ENCODE measurements at regions not wholly inside any gene's neighbourhood (a gene's known extent, or its start where the extent isn't known, plus 50 kb on each side); places are given as distances from the start of the nearest gene placed in this dataset.

DNA sequence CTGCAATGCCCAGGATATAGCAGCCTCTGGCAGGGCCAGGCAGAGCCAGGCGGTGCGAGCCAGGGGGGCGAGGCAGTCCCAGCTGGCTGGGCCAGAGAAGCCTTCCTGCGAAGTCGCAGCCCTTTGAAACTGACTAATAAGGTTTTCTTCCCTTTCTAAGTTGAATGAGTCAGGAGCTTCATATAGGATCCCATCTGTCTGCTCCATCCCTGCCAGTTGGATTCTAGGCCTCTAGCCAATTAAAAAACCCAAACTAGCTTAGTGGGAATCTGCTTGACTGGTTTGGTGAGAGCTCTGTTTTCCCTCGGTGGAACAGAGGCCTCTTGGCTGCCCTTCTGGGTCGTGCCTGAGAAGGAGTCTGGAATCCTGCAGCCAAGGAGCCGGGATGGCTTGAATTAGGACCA lies 70.1 kb upstream of the RAPGEF1 start:
- TF ChIP-seq FOXP2 (optimal IDR thresholded peaks at IDR 0.05; ENCODE audit: borderline replicate concordance, extremely low read depth, extremely low read length, insufficient read depth): no peak
- TF ChIP-seq TAF1 (IDR thresholded peaks at IDR 0.05; ENCODE audit: borderline replicate concordance, insufficient read depth, low read length): no peak
- no peak for TF ChIP-seq SIN3A (IDR thresholded peaks at IDR 0.05; ENCODE audit: borderline replicate concordance, insufficient read depth, low read length)
- no peak for TF ChIP-seq POLR2AphosphoS5 (IDR thresholded peaks at IDR 0.05; ENCODE audit: low read depth, low read length)
- TF ChIP-seq, protein P1, sequence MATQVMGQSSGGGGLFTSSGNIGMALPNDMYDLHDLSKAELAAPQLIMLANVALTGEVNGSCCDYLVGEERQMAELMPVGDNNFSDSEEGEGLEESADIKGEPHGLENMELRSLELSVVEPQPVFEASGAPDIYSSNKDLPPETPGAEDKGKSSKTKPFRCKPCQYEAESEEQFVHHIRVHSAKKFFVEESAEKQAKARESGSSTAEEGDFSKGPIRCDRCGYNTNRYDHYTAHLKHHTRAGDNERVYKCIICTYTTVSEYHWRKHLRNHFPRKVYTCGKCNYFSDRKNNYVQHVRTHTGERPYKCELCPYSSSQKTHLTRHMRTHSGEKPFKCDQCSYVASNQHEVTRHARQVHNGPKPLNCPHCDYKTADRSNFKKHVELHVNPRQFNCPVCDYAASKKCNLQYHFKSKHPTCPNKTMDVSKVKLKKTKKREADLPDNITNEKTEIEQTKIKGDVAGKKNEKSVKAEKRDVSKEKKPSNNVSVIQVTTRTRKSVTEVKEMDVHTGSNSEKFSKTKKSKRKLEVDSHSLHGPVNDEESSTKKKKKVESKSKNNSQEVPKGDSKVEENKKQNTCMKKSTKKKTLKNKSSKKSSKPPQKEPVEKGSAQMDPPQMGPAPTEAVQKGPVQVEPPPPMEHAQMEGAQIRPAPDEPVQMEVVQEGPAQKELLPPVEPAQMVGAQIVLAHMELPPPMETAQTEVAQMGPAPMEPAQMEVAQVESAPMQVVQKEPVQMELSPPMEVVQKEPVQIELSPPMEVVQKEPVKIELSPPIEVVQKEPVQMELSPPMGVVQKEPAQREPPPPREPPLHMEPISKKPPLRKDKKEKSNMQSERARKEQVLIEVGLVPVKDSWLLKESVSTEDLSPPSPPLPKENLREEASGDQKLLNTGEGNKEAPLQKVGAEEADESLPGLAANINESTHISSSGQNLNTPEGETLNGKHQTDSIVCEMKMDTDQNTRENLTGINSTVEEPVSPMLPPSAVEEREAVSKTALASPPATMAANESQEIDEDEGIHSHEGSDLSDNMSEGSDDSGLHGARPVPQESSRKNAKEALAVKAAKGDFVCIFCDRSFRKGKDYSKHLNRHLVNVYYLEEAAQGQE (IDR thresholded peaks at IDR 0.05; ENCODE audit: insufficient read depth in 1 of 2, low read depth in 2 of 2, low read length in 2 of 2): no peak

DNA sequence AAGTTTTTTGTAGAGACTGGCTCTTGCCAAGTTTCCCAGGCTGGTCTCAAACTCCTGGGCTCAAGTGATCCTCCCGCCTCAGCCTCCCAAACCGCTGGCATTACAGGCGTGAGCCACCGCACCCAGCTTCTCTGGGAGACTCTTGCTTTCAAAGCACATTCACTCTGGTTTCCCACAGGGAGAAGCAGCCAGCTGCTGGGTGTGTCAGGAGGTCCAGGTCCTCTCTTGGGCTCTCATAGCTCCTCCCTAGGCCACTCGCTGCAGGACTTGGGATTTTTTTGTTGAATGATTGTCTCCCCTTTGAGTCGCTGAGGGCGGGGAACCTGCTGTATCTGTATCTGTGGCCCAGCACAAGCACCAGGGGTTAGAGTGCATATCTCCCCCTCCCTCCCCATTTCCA lies 68.4 kb upstream of the RAPGEF1 start:
- TF ChIP-seq TAF1 (IDR thresholded peaks at IDR 0.05; ENCODE audit: borderline replicate concordance, insufficient read depth, low read length) (no peak), SIN3A (IDR thresholded peaks at IDR 0.05; ENCODE audit: borderline replicate concordance, insufficient read depth, low read length) (no peak), POLR2AphosphoS5 (IDR thresholded peaks at IDR 0.05; ENCODE audit: low read depth, low read length) (no peak), FOXP2 (optimal IDR thresholded peaks at IDR 0.05; ENCODE audit: borderline replicate concordance, extremely low read depth, extremely low read length, insufficient read depth) (no peak)
- TF ChIP-seq, protein P1 (IDR thresholded peaks at IDR 0.05; ENCODE audit: insufficient read depth in 1 of 2, low read depth in 2 of 2, low read length in 2 of 2): no peak

DNA sequence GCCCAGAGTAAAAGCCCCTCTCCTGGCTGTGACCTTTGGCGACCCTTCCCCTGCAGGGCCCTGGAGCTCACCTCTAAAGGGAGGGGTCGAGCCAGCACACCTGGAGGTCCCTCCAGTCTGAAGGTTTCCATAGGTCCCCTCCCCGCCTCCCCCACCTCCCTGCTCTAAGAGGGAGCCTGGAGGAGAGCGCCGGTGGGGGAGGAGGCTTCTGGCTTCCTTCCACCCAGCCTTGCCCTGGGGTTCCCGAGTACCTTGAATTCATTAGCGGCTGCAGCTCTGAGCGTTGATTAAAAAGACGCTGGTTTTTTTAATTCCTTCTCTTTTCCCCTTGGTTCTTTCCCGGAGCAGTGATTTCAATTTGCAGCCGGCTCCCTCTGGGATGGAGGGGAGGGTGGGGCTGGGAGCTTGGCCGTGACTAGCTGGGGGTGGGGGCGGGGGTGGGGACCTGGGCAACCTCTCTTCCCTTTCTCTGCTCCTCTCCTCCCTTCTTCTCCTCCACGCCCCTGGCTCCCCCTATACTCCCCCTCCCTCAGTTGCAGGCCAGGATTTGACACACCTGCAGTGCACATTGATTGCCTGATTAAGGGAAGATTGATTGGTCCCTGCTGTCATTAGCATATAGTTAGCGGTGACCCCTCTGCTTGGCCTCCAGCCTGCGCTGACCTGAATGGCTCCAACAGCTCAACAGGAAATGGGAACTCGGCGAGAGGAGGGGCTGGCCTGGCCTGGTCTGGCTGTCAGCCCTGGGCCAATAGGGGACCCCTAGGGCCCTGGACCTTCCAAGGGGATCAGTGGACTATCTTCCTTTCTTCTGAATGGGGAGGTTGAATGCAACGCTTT lies 67.5 kb upstream of the RAPGEF1 start:
- TF ChIP-seq TAF1 (IDR thresholded peaks at IDR 0.05; ENCODE audit: borderline replicate concordance, insufficient read depth, low read length): no peak
- TF ChIP-seq, protein P1 (IDR thresholded peaks at IDR 0.05; ENCODE audit: insufficient read depth in 1 of 2, low read depth in 2 of 2, low read length in 2 of 2): no peak
- TF ChIP-seq FOXP2 (optimal IDR thresholded peaks at IDR 0.05; ENCODE audit: borderline replicate concordance, extremely low read depth, extremely low read length, insufficient read depth): no peak
- TF ChIP-seq SIN3A (IDR thresholded peaks at IDR 0.05; ENCODE audit: borderline replicate concordance, insufficient read depth, low read length): no peak
- no peak for TF ChIP-seq POLR2AphosphoS5 (IDR thresholded peaks at IDR 0.05; ENCODE audit: low read depth, low read length)

DNA sequence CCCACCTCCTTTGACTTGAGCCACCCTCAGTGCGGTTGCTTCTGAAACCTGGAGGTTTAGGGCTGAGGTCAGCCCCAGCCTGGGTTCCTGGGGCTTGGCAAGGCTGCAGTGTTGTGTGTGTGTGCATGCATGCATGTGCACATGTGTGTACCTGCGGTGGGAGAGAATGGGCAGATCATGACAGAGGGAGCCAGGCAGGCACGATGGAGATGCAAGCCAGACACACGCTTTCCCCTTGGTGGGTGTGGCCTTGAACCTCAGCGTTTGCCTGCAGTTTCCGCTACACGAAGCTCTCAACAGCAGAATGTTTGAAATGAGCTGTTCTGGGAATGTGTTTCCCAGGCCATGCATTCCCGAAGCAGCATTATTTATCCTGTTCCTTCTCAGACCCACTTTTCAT lies 65.9 kb upstream of the RAPGEF1 start:
- TF ChIP-seq TAF1 (IDR thresholded peaks at IDR 0.05; ENCODE audit: borderline replicate concordance, insufficient read depth, low read length) (no peak), POLR2AphosphoS5 (IDR thresholded peaks at IDR 0.05; ENCODE audit: low read depth, low read length) (no peak), FOXP2 (optimal IDR thresholded peaks at IDR 0.05; ENCODE audit: borderline replicate concordance, extremely low read depth, extremely low read length, insufficient read depth) (no peak), SIN3A (IDR thresholded peaks at IDR 0.05; ENCODE audit: borderline replicate concordance, insufficient read depth, low read length) (no peak)
- TF ChIP-seq, protein P1 (IDR thresholded peaks at IDR 0.05; ENCODE audit: insufficient read depth in 1 of 2, low read depth in 2 of 2, low read length in 2 of 2): no peak
